PC-3 (cell line): ENCODE measurements at regions not wholly inside any gene's neighbourhood (a gene's known extent, or its start where the extent isn't known, plus 50 kb on each side); places are given as distances from the start of the nearest gene placed in this dataset.

Experiments
- ATAC-seq: fragments of 200-7000 bp; cut with Tn5 transposase; 2 replicates; pipeline ENCODE4 v1.9.1; 2020; ENCODE audit warnings: mild to moderate bottlenecking, moderate library complexity
- BruUV-seq: library from RNA; stranded (reverse); fragments of 400-500 nt; replicated peaks from 2 replicates; lab custom pipeline; 2021; lab: Mats Ljungman, UMichigan
- CTCF ChIA-PET: fragments of 300-600 bp; sonication (Branson Sonifier 250); formaldehyde crosslinking; loops from one replicate; lab custom pipeline; 2022; ENCODE audit warnings: antibody characterized with exemption; lab: Charles Lee
- POLR2A ChIA-PET: fragments of 300-600 bp; sonication (Branson Sonifier 250); formaldehyde crosslinking; loops from one replicate; lab custom pipeline; 2022; ENCODE audit warnings: antibody characterized with exemption; ENCODE audit not compliant: unreplicated experiment; lab: Charles Lee
- DNase-seq: peaks from one replicate; pipeline ENCODE4 v3.0.0-alpha.2; 2015
- H2AFZ ChIP-seq: fragments of 300-600 bp; sonication (generic); 2 replicates; pipeline ENCODE4 v1.6.0; 2016; ENCODE audit warnings: antibody characterized with exemption, low read length
- H3F3A ChIP-seq: fragments of 300-600 bp; sonication (generic); one replicate; pipeline ENCODE4 v1.6.0; 2017; ENCODE audit warnings: antibody characterized with exemption, low read length, control low read depth, mild to moderate bottlenecking; ENCODE audit not compliant: unreplicated experiment
- H3K27ac ChIP-seq: fragments of 300-600 bp; sonication (generic); 2 replicates; pipeline ENCODE4 v1.5.1; 2016; ENCODE audit warnings: mild to moderate bottlenecking, low read length
- H3K27me3 ChIP-seq: fragments of 300-600 bp; sonication (generic); 2 replicates; pipeline ENCODE4 v1.6.1; 2016; ENCODE audit warnings: low read length, mixed read lengths
- H3K36me3 ChIP-seq: fragments of 300-600 bp; sonication (generic); 2 replicates; pipeline ENCODE4 v1.6.1; 2016; ENCODE audit warnings: low read depth, mixed run types, low read length, mixed read lengths
- H3K4me1 ChIP-seq: fragments of 300-600 bp; sonication (generic); 2 replicates; pipeline ENCODE4 v1.5.1; 2016; ENCODE audit warnings: low read length; ENCODE audit not compliant: insufficient read depth
- H3K4me2 ChIP-seq: fragments of 300-600 bp; sonication (generic); 2 replicates; pipeline ENCODE4 v1.6.0; 2016; ENCODE audit warnings: low read length
- H3K4me3 ChIP-seq: fragments of 300-600 bp; sonication (generic); 2 replicates; pipeline ENCODE4 v1.5.1; 2016; ENCODE audit warnings: mild to moderate bottlenecking, low read length, mixed read lengths
- H3K79me2 ChIP-seq: fragments of 300-600 bp; sonication (generic); 2 replicates; pipeline ENCODE4 v1.6.1; 2017; ENCODE audit warnings: low read length, mixed read lengths
- H3K9ac ChIP-seq: fragments of 300-600 bp; sonication (generic); 2 replicates; pipeline ENCODE4 v1.6.0; 2016; ENCODE audit warnings: mild to moderate bottlenecking, low read length
- H3K9me2 ChIP-seq: fragments of 300-600 bp; sonication (generic); replicated peaks from 2 replicates; pipeline ENCODE4 v1.6.1; 2016; ENCODE audit warnings: mixed run types, low read length, mixed read lengths
- H3K9me3 ChIP-seq: fragments of 300-600 bp; sonication (generic); 2 replicates; pipeline ENCODE4 v1.6.1; 2016; ENCODE audit warnings: low read length, mixed read lengths
- H4K20me1 ChIP-seq: fragments of 300-600 bp; sonication (generic); 2 replicates; pipeline ENCODE4 v1.6.1; 2016; ENCODE audit warnings: low read length, mixed read lengths
- EZH2 ChIP-seq: fragments of 300-600 bp; sonication (generic); IDR thresholded peaks from one replicate; pipeline ENCODE4 v1.6.1; 2017; ENCODE audit warnings: antibody characterized with exemption, mild to moderate bottlenecking, low read length; ENCODE audit not compliant: unreplicated experiment
- EZH2phosphoT487 ChIP-seq: fragments of 300-600 bp; sonication (generic); IDR thresholded peaks from 2 replicates; pipeline ENCODE4 v1.6.1; 2018; ENCODE audit warnings: mild to moderate bottlenecking, antibody characterized with exemption, low read length, borderline replicate concordance
- intact Hi-C: fragments of 100-400 bp; cut with micrococcal nuclease; formaldehyde crosslinking; loops from 2 replicates; pipeline ENCODE4 v1.9.0; 2023
- TF ChIP-seq, protein P1 (sequence below): fragments of 300-600 bp; sonication (generic); conservative IDR thresholded peaks from 2 replicates; pipeline ENCODE4 v1.5.1; 2017; ENCODE audit warnings: antibody characterized with exemption, low read depth, mild to moderate bottlenecking, low read length

DNA sequence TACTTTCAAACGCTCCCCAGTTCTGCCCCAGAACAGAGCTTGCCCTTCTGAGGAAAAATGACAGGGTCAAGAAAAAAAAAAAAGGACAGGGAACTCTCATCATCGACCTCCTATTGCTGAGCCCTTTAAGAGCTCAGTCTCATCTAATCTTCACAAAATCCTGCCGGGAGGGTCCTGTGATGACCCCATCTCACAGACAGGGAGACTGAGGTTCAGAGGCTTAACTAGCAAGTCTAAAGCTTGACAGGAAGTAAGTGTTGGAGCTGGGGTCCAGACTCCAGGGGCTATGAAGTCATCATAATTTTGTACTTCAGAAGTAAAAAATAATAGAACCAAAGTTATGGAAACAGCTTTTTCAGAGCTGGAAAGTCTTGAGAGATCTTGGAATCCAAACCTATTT, 171.1 kb upstream of the MYCN start:
- no peaks in the 10 kb centered on the region for H3F3A ChIP-seq
- H3K27me3 ChIP-seq: peaks cover 64% of the 10 kb centered on the region
- ATAC-seq: no peak
- no peak overlapping the region for H3K4me3 ChIP-seq
- no peaks in the 10 kb centered on the region for H3K9me3 ChIP-seq
- ChIA-PET POLR2A (no interaction called here), CTCF (no interaction called here)
- no peak overlapping the region for H3K27ac ChIP-seq
- no peak for DNase-seq
- no peak overlapping the region for H2AFZ ChIP-seq
- no peaks in the 10 kb centered on the region for H3K9me2 ChIP-seq
- intact Hi-C loops: no loop called here
- H3K9ac ChIP-seq: no peak overlapping the region
- H3K4me1 ChIP-seq: no peaks in the 10 kb centered on the region
- H3K36me3 ChIP-seq: no peaks in the 10 kb centered on the region
- TF ChIP-seq EZH2phosphoT487 (no peak), EZH2 (no peak)
- TF ChIP-seq, protein P1, sequence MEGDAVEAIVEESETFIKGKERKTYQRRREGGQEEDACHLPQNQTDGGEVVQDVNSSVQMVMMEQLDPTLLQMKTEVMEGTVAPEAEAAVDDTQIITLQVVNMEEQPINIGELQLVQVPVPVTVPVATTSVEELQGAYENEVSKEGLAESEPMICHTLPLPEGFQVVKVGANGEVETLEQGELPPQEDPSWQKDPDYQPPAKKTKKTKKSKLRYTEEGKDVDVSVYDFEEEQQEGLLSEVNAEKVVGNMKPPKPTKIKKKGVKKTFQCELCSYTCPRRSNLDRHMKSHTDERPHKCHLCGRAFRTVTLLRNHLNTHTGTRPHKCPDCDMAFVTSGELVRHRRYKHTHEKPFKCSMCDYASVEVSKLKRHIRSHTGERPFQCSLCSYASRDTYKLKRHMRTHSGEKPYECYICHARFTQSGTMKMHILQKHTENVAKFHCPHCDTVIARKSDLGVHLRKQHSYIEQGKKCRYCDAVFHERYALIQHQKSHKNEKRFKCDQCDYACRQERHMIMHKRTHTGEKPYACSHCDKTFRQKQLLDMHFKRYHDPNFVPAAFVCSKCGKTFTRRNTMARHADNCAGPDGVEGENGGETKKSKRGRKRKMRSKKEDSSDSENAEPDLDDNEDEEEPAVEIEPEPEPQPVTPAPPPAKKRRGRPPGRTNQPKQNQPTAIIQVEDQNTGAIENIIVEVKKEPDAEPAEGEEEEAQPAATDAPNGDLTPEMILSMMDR: no peak
- no peaks in the 10 kb centered on the region for H3K79me2 ChIP-seq
- no TSS peak for BruUV-seq
- no peak overlapping the region for H3K4me2 ChIP-seq
- no peaks in the 10 kb centered on the region for H4K20me1 ChIP-seq

DNA sequence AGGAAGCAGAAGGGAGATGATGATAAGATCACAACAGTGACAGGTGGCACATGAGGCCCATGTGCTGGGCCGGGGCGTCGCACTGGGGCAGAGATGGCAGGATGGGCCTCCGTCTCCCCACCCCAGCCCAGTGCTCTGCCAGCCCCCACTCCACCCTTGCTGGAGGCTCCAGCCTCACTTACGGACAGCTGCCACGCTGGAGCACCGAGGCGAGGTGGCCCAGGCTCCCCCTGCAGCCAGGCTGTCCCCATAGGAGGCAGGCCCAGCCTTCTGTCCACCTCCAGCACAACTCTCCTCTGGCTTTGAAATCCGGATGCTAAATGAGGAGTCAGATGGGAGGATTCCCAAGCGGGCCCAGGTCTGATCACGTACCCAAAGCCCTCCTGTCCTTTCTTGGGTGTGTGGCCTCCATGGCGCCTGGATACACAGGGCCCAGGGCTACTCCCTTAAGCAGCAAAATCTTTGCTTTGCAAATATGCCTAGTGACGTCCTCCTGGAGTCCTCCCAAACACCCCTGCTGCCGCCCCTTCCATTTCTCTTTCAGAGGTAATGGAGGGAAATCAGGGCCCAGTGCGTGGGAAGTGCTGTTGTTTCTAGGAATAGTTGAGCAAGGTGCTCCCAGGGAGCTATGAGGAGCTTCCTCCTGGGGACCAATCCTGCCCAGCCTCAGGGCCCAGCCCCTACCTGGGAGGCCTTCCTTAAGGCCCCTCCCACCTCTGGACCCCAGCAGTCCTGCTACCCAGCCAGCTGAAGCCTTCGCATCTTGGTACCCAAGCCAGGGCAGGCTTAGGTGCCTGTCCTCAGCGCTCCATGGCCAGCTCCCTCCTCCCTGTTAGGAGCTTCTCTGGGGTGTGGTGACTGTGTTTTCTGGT, 170.4 kb upstream of the MYCN start:
- H2AFZ ChIP-seq: no peak overlapping the region
- H3K9ac ChIP-seq: no peak overlapping the region
- DNase-seq (no peak), ATAC-seq (no peak)
- no peaks in the 10 kb centered on the region for H3K36me3 ChIP-seq
- no peak overlapping the region for H3K27ac ChIP-seq
- no peaks in the 10 kb centered on the region for H3K79me2 ChIP-seq
- no peak overlapping the region for H3K4me3 ChIP-seq
- no peak overlapping the region for H3K4me2 ChIP-seq
- no peaks in the 10 kb centered on the region for H3K9me2 ChIP-seq
- CTCF ChIA-PET: no interaction called here
- H3K9me3 ChIP-seq: no peaks in the 10 kb centered on the region
- no TSS peak for BruUV-seq
- TF ChIP-seq EZH2phosphoT487: no peak
- TF ChIP-seq, protein P1: no peak
- no peak for TF ChIP-seq EZH2
- POLR2A ChIA-PET: no interaction called here
- no peaks in the 10 kb centered on the region for H4K20me1 ChIP-seq
- no peaks in the 10 kb centered on the region for H3F3A ChIP-seq
- intact Hi-C loops: no loop called here
- no peaks in the 10 kb centered on the region for H3K4me1 ChIP-seq
- H3K27me3 ChIP-seq: peaks cover 58% of the 10 kb centered on the region

DNA sequence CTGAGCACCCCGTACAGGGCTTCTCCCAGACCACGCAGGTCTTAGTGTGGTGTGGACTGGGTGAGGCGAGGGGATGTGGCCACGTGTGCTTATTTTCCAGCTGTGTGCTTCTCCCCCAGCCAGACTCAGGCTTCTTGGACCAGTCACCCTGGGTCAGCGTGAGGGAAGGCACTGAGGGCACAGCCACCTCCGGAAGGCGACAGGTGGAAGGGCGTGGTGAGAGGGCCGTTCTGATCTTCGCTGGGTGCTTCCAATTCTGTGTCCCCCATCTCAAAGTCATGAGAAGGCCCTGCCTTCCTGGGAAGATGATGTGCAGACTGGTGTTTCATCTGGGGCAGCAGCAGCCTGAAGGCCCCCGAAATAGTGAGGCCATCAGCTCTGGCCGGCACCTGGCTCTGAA, 169.7 kb upstream of the MYCN start:
- Histone ChIP-seq H3K36me3 (no peaks in the 10 kb centered on the region), H4K20me1 (no peaks in the 10 kb centered on the region), H3K79me2 (no peaks in the 10 kb centered on the region), H2AFZ (no peak overlapping the region), H3K4me1 (no peaks in the 10 kb centered on the region), H3F3A (no peaks in the 10 kb centered on the region), H3K9me2 (no peaks in the 10 kb centered on the region), H3K9ac (no peak overlapping the region), H3K9me3 (no peaks in the 10 kb centered on the region), H3K27ac (no peak overlapping the region), H3K4me3 (no peak overlapping the region), H3K27me3 (peaks cover 51% of the 10 kb centered on the region), H3K4me2 (no peak overlapping the region)
- ChIA-PET CTCF (no interaction called here), POLR2A (no interaction called here)
- no TSS peak for BruUV-seq
- DNase-seq (no peak), ATAC-seq (no peak)
- intact Hi-C loops: no loop called here
- TF ChIP-seq, protein P1: no peak
- no peak for TF ChIP-seq EZH2
- no peak for TF ChIP-seq EZH2phosphoT487
